Right ventricle myocardium superior (tissue), 1 donor: ENCODE measurements at regions not wholly inside any gene's neighbourhood (a gene's known extent, or its start where the extent isn't known, plus 50 kb on each side); places are given as distances from the start of the nearest gene placed in this dataset.

ENCODE experiments used
- ATAC-seq: fragments of 200-7000 bp; cut with Tn5 transposase; one replicate; pipeline ENCODE4 v1.9.1; 2020; ENCODE audit warnings: mild to moderate bottlenecking; ENCODE audit not compliant: poor library complexity
- DNase-seq: peaks from one replicate; pipeline ENCODE4 v3.0.0-alpha.2; 2020
- intact Hi-C: fragments of 100-400 bp; cut with DNase I; formaldehyde crosslinking; loops from one replicate; pipeline ENCODE4 v1.11.2; 2022
- donor health status: DM: no; HTN: yes; CAD: no; lungs with severe emphysema.

DNA sequence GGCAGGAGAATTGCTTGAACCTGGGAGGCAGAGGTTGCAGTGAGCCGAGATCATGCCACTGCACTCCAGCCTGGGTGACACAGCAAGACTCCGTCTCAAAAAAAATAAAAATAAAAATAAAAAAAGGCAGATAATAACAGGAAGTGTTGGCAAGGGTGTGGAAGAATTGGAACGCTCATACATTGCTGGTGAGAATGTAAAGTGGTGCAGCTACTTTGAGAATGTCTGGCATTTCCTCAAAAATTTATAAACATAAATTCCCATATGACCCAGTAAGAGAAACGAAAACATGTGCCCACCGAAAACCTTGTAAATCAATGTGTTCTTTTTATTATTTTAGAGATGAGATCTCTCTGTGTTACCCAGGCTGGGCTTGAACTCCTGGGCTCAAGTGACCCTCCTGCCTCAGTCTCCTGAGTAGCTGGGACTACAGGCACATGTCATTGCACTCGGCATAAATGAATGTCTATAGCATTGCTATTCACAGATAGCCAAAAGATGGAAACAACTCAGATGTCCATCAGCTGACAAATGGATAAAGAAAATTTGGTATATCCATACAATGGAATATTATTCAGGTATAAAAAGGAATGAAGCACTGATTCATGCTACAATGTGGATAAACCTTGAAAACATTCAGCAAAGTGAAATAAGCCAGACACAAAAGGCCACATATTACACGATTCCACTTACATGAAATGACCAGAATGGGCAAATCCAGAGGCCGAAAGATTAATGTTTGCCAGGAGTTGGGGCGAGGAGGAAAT is 63.7 kb upstream of the PLAC1 start:
- ATAC-seq (no peak), DNase-seq (no peak)
- intact Hi-C loops = no loop called here

DNA sequence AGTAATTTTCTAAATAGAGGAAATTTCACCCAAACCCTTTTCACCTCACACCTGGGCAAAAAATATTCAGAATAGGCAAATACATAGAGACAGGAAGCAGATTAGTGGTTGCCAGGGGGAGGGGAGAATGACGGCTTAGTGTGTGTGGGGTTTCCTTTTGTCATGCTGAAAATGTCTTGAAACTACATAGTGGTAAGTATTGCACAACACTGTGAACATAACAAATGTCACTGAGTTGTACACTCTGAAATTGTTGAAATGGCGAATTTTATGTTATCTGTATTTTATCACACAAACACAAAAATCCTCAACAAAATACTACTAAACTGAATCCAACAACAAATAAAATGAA is 60.7 kb upstream of the PLAC1 start:
- ATAC-seq (no peak), DNase-seq (no peak)
- intact Hi-C loops = no loop called here

DNA sequence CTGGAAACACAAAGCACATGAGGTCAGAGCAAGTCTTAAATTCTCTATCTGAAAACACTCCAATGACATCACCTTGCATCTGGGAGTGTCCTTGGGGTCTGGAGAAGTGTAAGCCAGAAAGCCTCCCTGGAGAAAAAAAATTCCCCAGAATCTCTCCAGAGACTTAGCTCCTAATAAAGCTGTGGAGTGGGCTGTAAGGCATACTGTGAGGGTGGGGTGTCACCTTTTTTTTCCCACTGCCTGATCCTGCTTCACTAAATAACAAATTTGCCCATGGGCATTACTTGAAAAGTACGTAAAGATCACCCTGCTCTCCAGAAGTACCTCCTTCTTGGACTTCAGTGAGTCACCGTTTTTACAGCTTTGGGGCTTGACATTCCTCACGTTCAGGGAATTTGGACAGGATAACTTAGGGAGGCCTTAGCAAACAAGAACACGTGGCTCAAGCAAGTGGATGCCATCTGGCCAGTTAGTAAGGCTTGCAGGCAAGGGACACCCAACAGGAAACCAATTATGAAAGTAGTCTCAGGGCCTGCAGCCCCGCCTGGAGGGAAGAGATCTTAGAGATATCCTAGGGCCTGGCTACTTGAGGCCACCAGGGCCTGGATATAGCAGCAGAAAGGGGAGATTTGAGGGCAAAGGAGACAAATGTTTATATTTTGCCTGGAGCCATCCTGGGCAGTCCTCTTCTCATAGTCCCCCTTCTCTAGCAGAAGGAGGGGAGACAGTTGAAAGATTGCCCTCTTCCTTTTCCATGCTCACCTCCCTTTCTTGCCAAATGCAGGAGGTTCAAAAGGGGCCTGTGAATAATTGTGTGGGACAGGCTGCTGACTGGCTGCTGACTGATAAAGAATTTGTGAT is 60.1 kb upstream of the PLAC1 start:
- DNase-seq (peak; percentile 41), ATAC-seq (peak; percentile 75)
- intact Hi-C loops = no loop called here

DNA sequence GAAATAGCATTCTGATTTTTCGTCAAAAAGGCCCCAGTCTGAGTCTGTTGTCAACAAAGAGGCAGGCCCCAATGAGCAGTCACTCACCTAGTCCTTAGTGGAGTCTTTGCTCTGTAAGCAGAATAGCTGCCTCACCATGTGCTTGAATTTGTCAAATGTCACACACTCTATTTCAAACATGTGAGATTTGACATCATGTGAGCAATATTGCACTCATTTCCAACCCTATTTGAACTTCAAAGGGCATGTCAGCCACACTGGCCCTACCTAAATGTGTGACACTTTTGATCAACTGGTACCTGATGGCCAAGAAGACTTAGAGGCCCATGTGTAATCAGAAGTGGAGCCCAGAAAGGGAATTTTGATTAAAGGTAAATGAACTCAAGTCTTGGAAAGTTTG is 59.4 kb upstream of the PLAC1 start:
- ATAC-seq (no peak), DNase-seq (no peak)
- intact Hi-C loops = no loop called here

DNA sequence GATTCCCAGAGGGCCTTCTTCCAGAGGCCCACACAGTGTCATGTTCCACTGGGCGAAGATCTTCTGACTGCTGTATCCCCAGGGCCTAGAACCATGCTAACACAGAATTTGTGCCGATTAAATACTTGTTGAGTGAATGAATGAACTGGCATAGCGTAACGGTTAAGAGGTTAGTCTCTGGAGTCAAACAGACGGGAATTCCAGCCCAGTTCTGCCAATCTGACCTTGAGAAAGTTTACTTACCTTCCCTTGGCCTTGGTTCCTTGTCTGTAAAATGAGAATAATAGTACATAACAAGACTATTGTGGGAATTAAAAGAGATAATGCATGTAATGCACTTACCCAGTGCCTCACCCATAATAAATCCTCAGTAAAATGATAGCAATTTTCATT is 58.3 kb upstream of the PLAC1 start:
- DNase-seq (no peak), ATAC-seq (no peak)
- intact Hi-C loops = no loop called here

DNA sequence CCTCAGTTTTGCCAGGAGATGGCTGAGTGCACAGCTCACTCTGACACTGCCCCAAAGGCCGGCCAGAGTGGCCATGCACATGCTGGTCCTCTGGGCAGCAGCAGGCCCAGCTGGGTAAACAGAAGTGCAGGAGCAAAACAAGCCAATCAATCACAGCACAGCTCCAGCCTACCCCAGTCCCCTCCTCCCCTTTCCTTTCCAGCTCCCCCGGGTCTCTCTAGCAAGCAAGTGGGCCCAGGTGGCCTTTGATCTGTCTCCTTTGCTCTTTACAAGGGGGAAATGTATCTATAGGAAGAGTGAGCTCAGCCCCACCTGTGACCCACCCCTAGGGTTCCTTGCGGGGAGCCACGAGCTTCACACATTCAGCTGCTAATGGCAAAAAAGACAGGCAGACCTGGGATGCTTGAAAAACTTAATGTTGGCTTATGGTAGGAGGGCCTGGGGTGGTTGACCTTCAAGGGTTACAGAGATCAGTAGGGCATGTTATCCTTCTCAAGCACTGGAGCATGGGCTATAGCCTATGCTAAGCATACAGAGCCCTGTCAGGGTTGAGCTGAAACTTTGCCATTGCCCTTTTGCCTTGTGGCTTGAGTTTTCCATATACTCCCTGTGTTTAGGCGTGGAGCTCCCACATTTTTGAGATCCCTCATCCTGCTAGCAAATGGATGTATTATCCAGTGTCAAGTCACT is 57.8 kb upstream of the PLAC1 start:
- ATAC-seq (no peak), DNase-seq (no peak)
- intact Hi-C loops = no loop called here

DNA sequence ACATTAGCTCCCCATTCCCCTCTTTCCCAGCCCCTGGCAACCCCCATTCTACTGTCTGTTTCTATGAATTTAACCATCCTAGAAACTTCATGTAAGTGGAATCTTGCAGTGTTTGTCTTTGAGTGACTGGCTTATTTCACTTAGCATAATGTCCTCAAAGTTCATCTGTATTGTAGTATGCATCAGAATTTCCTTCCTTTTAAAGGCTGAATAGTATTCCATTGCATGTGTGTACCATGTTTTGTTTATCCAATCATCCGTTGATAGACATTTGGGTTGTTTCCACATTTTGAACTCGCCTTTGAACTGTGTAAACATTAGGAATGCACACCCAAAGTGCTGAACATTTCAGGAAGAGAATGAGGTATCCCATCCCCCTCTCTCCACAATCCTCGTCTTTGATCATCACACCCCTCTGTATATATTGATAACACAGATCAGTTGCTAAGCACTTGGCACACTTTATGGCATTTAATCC is 56.4 kb upstream of the PLAC1 start:
- no peak for ATAC-seq
- DNase-seq = no peak
- intact Hi-C loops = no loop called here

DNA sequence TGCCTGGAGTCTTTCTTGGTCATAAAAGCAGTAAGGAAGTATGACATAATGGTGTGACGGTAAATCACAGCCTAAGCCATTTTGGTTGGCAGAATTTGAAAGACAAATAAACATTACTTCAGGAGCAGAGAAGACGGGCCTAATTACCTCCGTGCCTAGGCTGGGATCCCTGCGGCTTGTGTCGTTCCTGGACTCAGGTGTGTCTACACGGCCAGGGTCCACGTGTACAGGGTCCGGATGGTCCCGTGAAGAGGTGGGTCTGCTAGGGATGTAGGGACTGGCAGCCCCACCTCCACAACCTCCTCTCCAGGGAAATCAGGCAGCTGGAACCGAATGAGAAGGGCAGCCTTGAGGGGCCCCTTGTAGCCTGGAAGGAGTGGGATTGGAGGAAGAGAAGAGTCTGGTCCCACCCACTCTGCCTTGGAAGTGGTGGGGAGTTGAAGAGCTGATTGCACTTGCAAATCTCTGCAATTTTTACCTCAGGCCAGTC is 55.4 kb upstream of the PLAC1 start:
- intact Hi-C loops = no loop called here
- DNase-seq = no peak
- no peak for ATAC-seq

DNA sequence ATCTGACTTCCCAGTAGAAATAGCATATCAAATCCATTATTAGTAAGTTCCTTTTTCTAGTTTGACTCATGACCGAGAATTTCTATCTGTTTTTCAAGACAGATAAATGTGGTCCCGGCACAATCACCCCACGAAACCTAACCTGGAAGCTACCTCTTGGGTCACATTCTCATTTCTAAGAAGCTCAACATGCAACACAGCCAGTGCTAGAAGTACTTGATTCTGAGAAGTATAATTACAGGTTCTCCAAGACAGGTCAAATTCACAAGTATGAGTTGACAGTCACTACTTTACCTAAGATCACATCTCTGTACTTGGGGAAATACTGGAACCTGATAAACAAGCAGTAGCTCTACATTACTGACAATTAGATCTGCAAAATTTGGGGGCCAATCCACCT is 54.0 kb upstream of the PLAC1 start:
- DNase-seq = no peak
- intact Hi-C loops = no loop called here
- ATAC-seq = no peak

DNA sequence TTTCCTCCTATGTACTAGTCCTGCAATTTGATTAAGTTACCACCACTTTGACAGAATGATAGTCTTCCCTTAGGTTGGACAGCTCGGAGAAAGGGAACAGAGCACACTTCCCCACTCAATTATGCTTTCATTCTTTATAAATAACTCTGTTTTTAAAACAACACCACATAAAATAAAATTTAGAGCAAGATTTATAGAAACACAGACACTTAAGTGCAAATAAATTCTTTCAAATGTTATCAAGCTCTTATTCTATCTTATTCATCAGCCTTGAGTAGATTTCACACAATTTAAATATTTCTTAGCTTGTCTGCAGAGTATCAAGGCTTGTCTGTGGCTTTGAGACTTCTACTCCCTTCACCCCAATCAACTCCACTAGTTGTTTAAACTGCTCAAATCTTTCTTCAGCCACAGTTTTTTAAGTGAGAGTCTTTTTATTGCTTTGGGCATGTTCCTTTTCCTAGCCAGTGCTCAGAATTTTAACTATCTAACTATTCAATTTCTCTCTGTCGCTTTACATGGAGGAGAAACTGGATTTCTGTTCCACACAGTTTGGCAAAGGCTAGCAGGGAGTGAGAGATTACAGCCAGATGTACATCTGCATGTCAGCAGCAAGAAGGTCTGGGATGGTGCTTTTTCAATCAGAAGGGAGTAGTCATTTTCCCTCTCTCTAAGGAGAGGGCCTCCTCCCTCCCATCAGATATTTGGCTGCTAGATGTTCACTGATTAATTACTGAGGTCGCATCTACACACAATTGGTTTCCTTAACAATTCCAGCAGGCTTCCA is 53.1 kb upstream of the PLAC1 start:
- no peak for DNase-seq
- no peak for ATAC-seq
- intact Hi-C loops = no loop called here
